Left forelimb (tissue), 1 donor: ENCODE measurements at regions not wholly inside any gene's neighbourhood (a gene's known extent, or its start where the extent isn't known, plus 50 kb on each side); places are given as distances from the start of the nearest gene placed in this dataset.
"Not testable (repeated sequence)": the region's sequence is repeated elsewhere in the genome, so short reads cannot be mapped to it uniquely, and the experiment has no call there.

Experiments
- DNase-seq: peaks from one replicate; pipeline ENCODE4 v3.0.0-alpha.2; 2018; ENCODE audit warnings: low spot score

DNA sequence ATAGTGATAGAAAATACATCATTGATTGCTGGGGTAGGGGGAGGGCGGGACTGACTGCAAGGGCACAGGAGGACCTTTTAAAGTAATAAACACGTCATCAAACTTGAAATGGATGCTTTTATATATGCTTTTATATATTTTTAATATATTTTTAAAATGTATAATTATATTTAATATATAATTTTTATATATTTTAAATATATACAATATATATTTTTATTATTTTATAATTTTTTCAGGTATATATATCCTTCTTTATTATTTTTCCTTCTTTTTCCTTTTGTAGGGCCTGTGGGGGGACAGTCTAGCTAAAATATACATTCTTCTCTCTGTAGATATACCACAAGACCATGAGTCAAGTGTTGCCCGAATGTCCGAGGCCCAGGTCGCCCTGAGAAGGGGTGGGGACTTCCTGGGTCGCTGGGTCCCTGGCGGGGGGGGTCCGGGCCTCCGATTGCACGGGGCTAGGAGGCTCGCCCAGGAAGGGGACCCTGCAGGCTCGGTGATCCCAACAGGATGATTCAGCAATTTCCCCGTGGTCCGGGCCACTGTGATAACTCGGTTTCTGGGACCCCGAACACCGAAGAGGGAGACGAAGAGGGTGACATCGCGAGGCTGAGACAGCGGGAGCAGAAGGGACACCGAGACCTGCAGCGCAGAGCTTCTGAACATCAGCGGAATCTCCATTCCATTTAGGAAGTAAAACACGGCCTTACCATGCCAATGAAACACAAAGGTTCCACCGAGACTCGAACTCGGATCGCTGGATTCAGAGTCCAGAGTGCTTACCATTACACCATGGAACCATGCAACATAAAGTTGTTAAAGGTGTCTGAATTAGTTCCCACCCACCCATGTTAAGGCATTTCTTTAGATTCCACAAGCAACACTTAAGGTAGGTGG is 112.5 kb upstream of the NBPF11 start:
- no peak for DNase-seq

DNA sequence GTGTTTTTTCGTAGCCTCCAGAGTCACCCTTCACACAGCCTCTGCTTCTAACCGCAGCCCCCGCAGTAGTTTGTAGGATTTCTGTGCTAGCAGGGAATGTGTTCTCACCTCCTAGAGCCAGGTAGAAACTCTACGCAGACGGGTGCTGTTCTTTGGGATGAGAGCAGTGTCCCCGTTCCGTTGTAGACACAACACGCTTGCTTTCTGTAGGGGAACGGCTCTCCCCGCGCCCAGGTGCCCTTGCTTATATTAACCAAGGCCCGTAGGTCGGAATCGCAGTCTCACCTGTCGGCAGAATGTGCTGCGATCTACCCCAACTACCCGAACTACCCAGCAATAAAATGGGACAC is 111.8 kb upstream of the NBPF11 start:
- DNase-seq: no peak

DNA sequence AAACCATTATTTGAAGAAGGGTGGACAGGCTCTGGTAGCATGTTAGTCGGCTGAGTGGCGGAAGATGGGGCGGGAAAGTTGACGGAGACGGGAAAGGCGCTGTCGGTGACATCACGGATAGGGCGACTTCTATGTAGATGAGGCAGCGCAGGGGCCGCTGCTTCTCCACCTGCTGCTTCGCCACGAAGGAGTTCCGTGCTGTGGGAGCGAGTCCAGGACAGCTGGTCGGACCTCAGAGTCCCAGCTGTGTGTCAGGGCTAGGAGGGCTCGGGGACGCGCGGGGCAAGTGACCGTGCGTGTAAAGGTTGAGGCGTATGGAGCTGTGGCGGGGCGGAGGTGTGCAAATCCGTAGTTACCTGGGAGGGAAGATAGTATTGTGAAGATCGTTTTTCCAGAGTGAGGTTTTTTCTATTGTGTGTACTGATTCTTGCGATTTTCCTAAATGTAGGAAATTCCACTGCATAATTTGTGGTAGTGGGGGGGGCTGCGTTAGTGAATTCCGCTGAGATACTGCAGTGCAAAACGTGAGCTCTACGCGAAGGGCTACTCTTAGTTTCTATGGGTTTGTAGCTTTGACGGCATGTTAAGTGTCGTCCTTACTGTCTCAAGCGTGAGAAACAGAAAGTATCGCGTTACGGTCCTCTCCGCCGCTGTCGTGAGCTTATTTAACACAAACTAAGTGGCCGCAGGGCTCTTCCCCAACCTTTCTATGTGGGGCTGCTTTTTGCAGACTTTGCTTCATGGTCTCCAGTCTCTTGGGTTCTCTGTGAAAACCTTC is 111.2 kb upstream of the NBPF11 start:
- DNase-seq: peak; percentile 69

DNA sequence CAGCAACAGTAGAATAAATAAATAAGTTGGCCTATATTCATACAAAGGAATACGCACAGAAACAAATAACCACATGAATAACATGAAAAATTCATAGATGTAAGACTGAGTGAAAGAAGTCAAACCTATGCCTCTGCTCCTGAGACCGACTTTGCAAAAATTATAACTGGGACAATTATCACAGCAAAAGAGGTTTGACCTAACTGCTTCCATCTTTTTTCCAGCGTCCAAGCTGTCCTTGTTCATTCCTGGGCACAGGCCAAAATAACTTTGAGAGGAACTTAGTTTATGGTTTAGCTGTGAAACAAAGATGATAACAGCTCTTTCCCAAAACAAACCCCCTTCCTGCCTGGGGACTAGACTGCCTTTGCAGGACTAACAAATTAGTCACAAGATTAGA is 109.6 kb upstream of the NBPF11 start:
- DNase-seq: not testable (repeated sequence)

DNA sequence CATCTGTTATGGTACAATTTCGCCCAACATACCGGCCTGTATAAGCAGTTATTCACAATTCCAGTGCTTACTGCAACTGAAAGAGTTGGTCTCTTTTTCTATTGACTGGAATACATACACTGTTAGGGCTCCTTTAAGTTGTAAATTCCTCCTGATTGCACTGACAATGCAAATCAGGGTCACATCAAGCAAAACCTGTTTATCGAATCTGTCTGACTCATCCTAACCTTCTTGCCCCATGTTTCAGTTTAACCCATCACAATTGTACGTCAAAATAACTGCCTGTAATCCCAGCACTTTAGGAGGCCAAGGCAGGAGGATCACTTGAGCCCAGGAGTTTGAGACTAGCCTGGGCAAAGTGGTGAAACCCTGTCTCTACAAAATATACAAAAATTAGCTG is 105.8 kb upstream of the NBPF11 start:
- not testable (repeated sequence) for DNase-seq

DNA sequence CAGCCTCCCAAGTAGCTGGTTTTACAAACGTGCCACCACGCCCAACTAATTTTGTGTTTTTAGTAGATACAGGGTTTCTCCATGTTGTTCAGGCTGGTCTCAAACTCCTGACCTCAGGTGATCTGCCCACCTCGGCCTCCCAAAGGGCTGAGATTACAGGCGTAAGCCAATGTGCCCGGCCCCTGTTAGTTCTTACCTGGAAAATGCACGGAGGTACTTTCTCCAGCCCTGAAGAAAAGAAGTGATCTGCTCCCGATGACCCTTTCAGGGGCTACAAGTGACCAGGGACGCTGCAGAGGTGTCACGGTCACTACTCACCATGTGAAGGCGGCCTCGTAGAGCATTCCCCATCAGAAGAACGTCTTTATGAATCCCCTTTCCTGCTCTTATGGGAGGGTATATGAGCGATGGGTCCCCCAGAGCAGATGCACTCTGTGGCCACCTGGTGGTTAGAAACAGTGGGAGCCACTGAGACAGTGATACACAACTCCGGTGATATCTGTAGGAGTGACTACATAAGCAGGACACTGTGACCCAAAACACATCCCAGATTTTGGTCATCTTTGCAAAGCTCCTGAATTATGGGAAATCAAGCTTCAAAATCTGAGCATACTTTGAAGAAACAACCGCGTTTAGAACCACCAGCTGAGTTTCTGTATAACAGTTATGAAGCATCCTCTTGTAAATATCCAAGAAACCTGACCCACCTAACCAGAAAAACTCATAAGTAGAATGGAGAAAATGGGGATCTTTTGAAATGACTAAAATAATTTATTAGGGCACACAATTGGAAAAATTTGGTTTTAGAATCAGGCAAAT is 102.7 kb upstream of the NBPF11 start:
- not testable (repeated sequence) for DNase-seq

DNA sequence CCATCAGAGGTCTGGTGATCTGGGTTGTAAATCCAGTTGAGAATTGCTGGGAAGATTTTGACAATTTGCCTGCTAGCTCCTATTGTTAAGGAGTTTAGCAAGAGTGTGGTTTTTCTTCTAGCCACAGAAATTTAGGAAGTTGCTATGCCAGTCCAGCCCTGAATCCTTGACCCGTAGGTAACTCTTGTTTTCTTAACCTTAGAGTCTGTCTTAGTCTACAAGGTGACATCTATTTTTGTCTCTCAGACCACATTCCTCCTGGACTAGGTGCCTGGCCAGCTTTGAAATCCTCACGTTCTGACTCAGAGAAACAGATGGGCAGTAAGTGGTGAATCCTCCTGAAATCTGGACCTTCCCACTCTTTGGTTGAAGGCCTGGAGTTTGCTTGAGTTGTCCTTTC is 101.7 kb upstream of the NBPF11 start:
- DNase-seq: not testable (repeated sequence)

DNA sequence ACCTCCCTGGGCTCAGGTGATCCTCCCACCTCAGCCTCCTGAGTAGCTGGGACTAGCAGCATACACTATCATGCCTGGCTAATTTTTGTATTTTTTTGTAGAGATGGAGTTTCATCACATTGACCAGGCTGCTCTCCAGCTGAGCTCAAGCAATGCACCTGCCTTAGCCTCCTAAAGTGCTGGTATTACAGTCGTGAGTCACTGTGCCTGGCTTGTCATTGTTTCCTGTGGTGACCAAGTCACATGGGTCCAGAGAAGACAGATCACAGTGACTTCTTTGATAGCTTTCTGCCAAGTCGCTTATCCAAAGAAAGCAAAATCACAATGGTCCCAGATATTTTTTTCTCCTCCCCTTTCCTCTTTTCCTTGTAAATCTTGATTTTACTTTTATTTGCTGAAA is 96.7 kb upstream of the NBPF11 start:
- not testable (repeated sequence) for DNase-seq

DNA sequence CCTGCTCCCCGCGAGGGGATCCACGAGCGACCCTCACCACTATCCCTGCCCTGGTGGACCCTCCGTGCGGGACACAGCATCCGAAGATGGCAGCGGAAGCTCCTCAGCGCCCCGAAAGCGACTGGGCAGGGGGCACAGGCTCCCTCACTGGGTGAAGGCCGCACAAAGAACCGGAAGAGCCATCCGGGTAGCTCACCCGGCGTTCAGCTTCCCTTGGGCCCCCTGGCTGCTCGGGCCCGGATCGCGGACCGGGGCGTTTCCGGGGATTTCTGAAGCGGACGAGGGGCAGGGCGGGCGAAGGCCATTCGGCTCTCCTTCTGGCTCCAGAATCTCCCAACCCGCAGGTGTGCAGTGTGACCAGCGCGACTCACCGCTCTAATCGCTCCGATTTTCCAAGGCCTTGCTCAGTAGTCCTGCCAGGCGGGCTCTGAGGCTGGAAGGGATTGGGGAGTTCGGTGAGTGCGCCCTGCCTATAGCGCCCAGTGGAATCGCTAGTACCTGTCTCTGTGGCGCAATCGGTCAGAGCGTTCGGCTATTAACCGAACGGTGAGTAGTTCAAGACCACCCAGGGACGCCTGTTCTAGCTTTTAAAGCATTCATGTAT is 94.3 kb upstream of the NBPF11 start:
- DNase-seq: not testable (repeated sequence)

DNA sequence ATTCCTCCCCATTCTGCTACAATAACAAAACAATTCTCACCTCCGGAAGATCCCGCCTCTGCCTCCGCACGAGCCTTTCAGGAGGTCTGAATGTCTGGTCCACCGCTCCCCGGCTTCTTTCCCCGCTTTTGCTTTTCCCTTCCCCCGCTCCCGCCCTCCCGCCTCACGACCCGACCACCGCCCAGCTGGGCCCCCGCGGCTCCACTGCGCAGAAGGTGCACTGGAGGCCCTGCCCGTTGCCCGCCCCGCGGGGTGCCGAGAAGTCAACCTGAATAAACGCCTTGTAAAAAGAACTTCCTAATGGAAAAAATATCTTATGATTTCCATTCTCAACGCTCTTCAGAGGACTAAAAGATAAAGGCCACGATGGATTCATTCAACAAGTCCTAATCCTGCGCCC is 93.8 kb upstream of the NBPF11 start:
- not testable (repeated sequence) for DNase-seq

DNA sequence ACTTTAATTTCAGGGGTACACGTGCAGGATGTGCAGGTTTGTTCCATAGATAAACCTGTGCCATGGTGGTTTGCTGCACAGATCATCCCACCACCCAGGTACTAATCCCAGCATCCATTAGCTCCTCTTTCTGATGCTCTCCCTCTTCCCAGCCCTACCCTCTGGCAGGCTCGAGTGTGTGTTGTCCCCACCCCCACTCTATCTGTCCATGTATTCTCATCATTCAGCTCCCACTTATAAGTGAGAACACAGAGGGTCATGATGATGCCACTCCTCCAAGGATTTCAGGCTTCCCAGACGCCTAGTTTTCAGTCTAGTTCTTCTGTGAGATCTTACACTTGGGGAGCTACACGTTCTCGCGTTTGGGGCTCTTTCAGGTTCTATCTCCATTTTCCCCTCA is 93.4 kb upstream of the NBPF11 start:
- not testable (repeated sequence) for DNase-seq

DNA sequence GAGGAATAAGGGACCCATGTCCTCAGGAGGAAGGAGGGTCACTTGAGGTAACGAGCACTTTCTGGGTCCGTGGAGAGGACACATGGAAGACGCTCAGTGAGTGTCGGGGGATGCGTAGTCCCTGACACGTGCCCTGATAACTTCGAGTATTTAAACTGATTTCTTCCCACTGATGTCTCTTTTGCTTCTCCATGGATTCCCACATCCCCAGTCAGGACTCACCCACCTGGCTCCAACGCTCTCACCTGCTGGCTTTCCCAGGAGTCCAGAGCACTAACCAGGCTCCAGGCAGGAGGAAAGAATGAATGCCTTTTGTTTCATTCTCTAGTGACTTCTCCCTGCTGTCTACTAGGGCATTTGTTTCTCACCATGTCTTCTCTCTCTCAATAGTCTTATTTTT is 81.2 kb upstream of the NBPF11 start:
- DNase-seq: not testable (repeated sequence)

DNA sequence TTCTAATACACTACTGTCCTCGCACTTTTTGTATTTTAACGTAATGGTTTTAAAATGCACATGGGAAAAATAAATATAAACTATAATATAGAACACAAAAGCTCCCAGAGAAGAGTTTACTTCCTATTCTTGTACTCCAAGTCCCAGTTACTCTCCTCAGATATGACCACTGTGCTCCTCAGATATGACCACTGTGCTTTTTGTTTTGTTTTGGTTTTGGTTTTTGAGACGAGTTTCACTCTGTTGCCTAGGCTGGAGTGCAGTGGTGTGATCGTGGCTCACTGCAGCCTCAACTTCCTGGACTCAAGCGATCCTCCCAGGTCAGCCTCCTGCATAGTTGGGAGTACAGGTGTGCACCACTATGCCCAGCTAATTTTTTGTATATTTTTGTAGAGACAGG is 76.8 kb upstream of the NBPF11 start:
- DNase-seq: not testable (repeated sequence)

DNA sequence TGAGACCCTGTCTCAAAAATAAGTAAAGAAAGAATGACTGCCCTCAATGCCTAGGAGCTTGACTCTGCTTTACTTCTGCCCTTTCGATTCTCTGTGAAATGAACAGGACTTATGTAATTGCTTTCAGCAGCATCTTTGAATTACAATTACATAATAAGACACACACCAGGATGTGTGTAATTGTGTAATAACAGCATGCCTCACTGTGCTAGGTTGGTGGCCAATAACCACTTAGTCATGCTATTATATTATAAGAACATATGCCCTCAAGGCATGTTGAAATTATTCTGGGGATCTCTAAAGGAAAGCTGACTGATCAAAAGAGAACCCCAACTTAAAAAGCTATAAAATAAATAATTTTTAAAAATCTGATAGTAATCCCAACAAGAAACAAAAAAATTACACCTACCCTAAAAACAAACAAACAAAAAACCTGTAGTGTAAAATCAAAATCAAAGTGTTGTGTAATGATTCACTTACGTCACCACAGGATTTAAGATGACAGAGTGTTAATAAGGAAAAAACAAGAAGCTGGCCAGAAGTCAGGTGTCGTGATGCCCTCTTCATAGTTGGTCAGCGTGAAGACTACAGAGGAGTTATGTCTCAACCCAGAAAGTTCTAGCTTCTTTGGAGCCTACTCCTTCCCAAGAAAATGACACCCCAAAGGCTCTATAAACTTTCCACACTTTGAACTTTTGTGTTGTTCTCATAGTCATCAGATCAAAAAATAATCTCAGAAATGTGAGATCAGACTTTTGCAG is 70.5 kb upstream of the NBPF11 start:
- DNase-seq: not testable (repeated sequence)

DNA sequence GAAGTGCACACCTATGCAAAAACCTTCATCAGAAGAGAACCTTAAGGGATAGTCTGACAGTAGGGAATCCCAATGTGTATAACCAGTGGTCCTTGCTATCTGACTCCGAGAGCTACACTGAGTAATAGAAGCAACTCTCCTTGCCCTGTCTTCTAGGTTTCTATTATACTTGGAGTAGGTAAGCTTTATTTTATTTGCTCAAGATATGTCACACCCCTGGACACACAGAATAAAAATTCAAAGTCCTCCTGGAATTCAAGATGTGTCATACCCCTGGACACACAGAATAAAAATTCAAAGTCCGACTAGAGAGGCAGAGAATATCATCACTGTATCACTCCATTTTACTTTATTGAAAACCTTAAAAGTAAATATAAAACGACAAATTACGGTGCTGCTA is 69.5 kb upstream of the NBPF11 start:
- DNase-seq: not testable (repeated sequence)

DNA sequence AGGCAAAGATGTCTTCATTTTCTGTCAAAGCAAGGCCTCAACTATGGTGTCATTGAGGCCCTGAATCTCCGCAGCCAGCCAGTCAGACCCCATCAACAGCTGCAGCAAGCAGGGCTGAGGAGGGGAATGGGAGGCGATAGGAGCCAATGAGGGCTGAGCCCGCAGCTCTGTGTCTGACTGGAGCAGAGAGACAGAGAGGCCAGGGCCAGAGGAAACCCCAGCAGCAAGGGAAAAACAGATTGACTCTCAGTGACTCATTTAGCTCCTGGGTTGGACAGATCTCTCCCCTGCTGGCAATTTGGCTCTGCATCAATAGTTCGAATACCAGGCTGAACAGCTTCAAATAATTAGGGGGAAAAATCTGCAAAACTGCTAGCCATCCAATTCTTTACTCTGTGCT is 67.1 kb upstream of the NBPF11 start:
- not testable (repeated sequence) for DNase-seq

DNA sequence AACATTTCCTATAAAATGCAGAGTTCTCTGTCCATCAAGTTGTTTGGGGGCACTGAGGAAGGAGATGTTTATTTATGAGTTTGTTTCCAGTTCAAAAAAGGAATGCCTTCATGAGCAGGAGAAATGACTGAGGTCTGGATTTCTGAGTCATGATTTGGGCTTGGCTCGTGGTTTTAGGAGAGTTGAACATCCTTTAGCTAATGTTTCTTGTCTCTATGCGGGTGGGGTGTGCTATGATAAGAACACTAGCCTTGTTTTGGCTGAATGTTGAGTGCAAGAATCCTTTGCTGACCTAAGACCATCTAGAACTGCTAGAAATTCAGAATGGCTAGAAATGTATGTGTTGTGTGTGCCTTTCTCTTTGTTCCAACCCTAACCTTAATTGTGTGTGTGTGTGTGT is 59.1 kb upstream of the NBPF11 start:
- DNase-seq: not testable (repeated sequence)

DNA sequence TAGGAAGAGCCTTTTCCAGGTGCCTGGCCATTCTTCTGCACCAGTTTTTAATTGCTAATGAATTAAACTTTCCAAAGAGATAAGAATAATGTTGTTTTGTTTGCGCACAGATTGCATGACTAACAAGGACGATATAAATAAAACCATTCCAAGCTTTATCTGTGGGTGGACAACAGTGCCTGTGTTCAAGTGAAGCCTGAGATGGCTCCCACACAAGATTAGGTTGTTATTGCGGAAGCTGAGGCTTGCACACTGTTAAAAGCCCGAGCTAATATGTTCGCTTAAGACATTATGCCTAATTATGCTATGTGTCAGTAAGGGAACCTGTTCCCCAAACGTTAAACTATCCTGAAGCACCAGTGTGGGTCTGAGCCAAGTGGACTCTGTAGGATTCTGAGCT is 58.5 kb upstream of the NBPF11 start:
- DNase-seq: not testable (repeated sequence)

DNA sequence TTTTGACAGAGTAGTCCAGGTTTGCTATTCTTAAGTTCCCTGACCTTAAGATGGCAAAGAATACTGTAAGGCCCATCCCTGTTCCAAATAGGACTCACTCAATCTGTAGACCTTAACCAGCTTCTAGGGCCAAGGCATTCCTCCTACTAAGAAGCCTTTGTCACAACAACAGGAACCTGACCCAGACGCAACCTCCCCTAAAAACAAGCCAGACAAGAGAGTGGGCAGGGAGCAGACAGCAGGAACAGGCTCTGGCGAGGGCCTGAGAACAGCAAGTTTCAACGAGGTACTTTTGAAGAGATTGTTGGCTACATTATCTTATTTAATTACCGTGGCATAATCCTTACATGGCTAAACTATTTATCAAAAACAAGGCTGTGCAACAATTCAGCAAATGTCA is 58.1 kb upstream of the NBPF11 start:
- DNase-seq: not testable (repeated sequence)

DNA sequence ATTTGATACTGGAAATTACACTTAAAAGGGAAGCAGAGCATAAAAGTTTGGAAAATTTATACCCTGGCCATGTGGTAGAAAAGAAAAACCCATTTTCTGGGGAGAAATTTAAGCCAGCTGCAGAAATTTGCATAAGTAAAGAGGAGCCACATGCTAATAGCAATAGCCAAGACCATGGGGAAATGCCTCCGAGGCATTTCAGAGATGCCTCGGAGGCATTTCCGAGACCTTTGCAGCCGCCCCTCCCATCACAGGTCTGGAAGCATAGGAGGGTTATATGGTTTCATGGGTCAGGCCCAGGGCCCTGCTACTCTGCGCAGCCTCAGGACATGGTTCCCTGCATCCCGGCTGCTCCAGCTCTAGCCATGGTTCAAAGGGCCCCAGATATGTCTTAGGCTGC is 49.9 kb upstream of the NBPF11 start:
- DNase-seq: not testable (repeated sequence)
